ENCODE measurements at regions not wholly inside any gene's neighbourhood (a gene's known extent, or its start where the extent isn't known, plus 50 kb on each side); places are given as distances from the start of the nearest gene placed in this dataset.

GRCh38 chr12:94071258-94071657 is 77.1 kb upstream of the PLXNC1 start:
- no peak for DNase-seq

GRCh38 chr12:94073441-94074051 is 74.8 kb upstream of the PLXNC1 start:
- DNase-seq: no peak

- no peak for DNase-seq
These were observed 74.0 kb upstream of the PLXNC1 start for GRCh38 chr12:94074216-94074979.

GRCh38 chr12:94074980-94075629 is 73.3 kb upstream of the PLXNC1 start:
- DNase-seq: peak in 1 of 2 donors; percentile 13

- DNase-seq: no peak
These were observed 71.2 kb upstream of the PLXNC1 start for GRCh38 chr12:94077209-94077608.

- no peak for DNase-seq
These were observed 70.1 kb upstream of the PLXNC1 start for GRCh38 chr12:94078138-94078723.

- DNase-seq: no peak
These were observed 69.5 kb upstream of the PLXNC1 start for GRCh38 chr12:94078736-94079509.

- DNase-seq: no peak
These were observed 68.6 kb upstream of the PLXNC1 start for GRCh38 chr12:94079566-94080340.

- DNase-seq: no peak
These were observed 67.9 kb upstream of the PLXNC1 start for GRCh38 chr12:94080341-94081009.

- no peak for DNase-seq
These were observed 65.7 kb upstream of the PLXNC1 start for GRCh38 chr12:94082690-94083089.

GRCh38 chr12:94089891-94090290 is 58.5 kb upstream of the PLXNC1 start:
- no peak for DNase-seq

- no peak for DNase-seq
These were observed 56.8 kb upstream of the PLXNC1 start for GRCh38 chr12:94091624-94092023.

GRCh38 chr12:94092516-94093241 is 55.7 kb upstream of the PLXNC1 start:
- DNase-seq: no peak

- no peak for DNase-seq
These were observed 53.7 kb upstream of the PLXNC1 start for GRCh38 chr12:94094700-94095099.

GRCh38 chr12:94095618-94096017 is 52.8 kb upstream of the PLXNC1 start:
- no peak for DNase-seq

GRCh38 chr12:94098466-94098865 is 49.9 kb upstream of the PLXNC1 start:
- no peak for DNase-seq
